Endothelial cell of umbilical vein (primary cell): ENCODE measurements at regions not wholly inside any gene's neighbourhood (a gene's known extent, or its start where the extent isn't known, plus 50 kb on each side); places are given as distances from the start of the nearest gene placed in this dataset.

Experiments
- EZH2 ChIP-seq: IDR thresholded peaks from 2 replicates; pipeline ENCODE4 v1.6.1; 2012; ENCODE audit warnings: borderline replicate concordance, low read depth, mild to moderate bottlenecking, moderate library complexity, low read length, inconsistent platforms; ENCODE audit not compliant: severe bottlenecking
- GATA2 ChIP-seq: IDR thresholded peaks from 2 replicates; pipeline ENCODE4 v1.7.0; 2011; ENCODE audit warnings: low read depth, mild to moderate bottlenecking, moderate library complexity, mixed read lengths, low read length; ENCODE audit not compliant: insufficient read length, insufficient read depth
- MYC ChIP-seq: IDR thresholded peaks from one replicate; pipeline ENCODE4 v1.6.1; 2011; ENCODE audit warnings: mild to moderate bottlenecking, low read depth, low read length
- POLR2A ChIP-seq: IDR thresholded peaks from 2 replicates; pipeline ENCODE4 v1.6.1; 2012; ENCODE audit warnings: low read depth, mild to moderate bottlenecking, control low read depth, low read length
- POLR2AphosphoS5 ChIP-seq: IDR thresholded peaks from 2 replicates; pipeline ENCODE4 v1.6.1; 2012; ENCODE audit warnings: low read depth, mild to moderate bottlenecking, control low read depth, low read length, moderate library complexity; ENCODE audit not compliant: insufficient read depth
- TF ChIP-seq, protein P1 (sequence below), 2 donors: IDR thresholded peaks; 1 replicate in 1 of 2; 2 replicates in 1 of 2; pipeline ENCODE4 v1.5.1; 2011; ENCODE audit warnings: low read length in 2 of 2, mild to moderate bottlenecking in 2 of 2, moderate library complexity in 2 of 2, control low read depth in 1 of 2, inconsistent platforms in 1 of 2, low read depth in 1 of 2; ENCODE audit not compliant: insufficient read depth in 1 of 2; ENCODE audit errors: extremely low read depth in 1 of 2
- TF ChIP-seq, protein P2 (sequence below): IDR thresholded peaks from 2 replicates; pipeline ENCODE4 v1.6.1; 2011; ENCODE audit not compliant: insufficient read depth, insufficient read length

DNA sequence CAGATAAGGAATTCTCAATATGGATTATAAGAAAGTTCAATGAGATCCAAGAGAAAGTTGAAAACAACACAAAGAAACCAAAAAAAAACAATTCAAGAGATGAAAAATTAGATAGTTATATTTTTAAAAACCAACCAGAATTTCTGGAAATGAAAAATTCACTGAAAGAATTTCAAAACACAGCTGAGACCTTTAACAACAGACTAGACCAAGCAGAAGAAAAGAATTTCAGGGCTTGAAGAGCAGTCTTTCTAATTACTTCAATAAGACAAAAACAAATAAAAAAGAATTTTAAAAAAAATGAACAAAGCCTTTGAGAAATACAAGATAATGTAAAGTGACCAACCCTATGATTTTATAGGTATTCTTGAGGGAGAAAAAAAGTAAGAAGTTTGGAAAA, 155.4 kb downstream of the ZMAT3 start:
- TF ChIP-seq, protein P1, sequence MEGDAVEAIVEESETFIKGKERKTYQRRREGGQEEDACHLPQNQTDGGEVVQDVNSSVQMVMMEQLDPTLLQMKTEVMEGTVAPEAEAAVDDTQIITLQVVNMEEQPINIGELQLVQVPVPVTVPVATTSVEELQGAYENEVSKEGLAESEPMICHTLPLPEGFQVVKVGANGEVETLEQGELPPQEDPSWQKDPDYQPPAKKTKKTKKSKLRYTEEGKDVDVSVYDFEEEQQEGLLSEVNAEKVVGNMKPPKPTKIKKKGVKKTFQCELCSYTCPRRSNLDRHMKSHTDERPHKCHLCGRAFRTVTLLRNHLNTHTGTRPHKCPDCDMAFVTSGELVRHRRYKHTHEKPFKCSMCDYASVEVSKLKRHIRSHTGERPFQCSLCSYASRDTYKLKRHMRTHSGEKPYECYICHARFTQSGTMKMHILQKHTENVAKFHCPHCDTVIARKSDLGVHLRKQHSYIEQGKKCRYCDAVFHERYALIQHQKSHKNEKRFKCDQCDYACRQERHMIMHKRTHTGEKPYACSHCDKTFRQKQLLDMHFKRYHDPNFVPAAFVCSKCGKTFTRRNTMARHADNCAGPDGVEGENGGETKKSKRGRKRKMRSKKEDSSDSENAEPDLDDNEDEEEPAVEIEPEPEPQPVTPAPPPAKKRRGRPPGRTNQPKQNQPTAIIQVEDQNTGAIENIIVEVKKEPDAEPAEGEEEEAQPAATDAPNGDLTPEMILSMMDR (IDR thresholded peaks at IDR 0.05; ENCODE audit: extremely low read depth in 1 of 2, insufficient read depth in 1 of 2, low read depth in 1 of 2, low read length in 2 of 2): no peak
- TF ChIP-seq POLR2AphosphoS5 (no peak), POLR2A (no peak), EZH2 (no peak), MYC (no peak), GATA2 (no peak)
- TF ChIP-seq, protein P2, sequence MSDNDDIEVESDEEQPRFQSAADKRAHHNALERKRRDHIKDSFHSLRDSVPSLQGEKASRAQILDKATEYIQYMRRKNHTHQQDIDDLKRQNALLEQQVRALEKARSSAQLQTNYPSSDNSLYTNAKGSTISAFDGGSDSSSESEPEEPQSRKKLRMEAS: no peak
